ENCODE measurements at regions not wholly inside any gene's neighbourhood (a gene's known extent, or its start where the extent isn't known, plus 50 kb on each side); places are given as distances from the start of the nearest gene placed in this dataset.

GRCh38 chr4:151879705-151880445 is 119.1 kb upstream of the GATB start:
- no peak for DNase-seq
- ATAC-seq (ENCODE audit: low read depth in 2 of 2): no peak
- Mint-ChIP-seq H3K36me3 (no peaks in the 10 kb centered on the region), H3K27ac (no peak overlapping the region), H3K4me3 (no peak overlapping the region), H3K9me3 (peaks cover 0 to 2% (median 0%) of the 10 kb centered on the region in 7 donors), H3K4me1 (no peaks in the 10 kb centered on the region), H3K27me3 (no peaks in the 10 kb centered on the region)

GRCh38 chr4:151876381-151876988 is 115.7 kb upstream of the GATB start:
- DNase-seq: no peak
- Mint-ChIP-seq H3K4me1 (no peaks in the 10 kb centered on the region), H3K36me3 (no peaks in the 10 kb centered on the region), H3K9me3 (peaks cover 0 to 13% (median 2%) of the 10 kb centered on the region in 7 donors), H3K27me3 (no peaks in the 10 kb centered on the region), H3K27ac (no peak overlapping the region), H3K4me3 (no peak overlapping the region)
- no peak for ATAC-seq (ENCODE audit: low read depth in 2 of 2)

DNA sequence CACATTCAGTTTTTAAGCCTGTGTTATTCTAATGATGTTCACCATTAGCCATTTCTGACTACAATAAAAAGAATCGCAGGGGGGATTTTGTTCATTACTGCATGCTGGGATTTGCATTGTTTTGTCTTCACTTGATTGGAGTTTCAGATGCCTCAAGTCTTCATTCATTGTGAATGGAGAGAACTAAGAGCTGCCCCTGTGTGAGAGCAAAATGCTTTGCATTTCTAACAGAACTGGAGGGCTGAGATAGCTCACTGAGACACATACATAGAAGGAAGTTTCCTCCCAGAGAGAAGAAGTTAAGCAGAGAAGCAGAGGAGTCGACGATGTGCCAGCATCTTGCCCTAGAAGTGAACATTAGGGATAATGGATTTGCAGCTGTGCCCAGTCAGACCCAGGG is 113.5 kb upstream of the GATB start:
- H3K4me3 Mint-ChIP-seq: no peak overlapping the region
- no peaks in the 10 kb centered on the region for H3K4me1 Mint-ChIP-seq
- no peak for ATAC-seq (ENCODE audit: low read depth in 2 of 2)
- DNase-seq: no peak
- H3K36me3 Mint-ChIP-seq: no peaks in the 10 kb centered on the region
- no peak overlapping the region for H3K27ac Mint-ChIP-seq
- H3K27me3 Mint-ChIP-seq: no peaks in the 10 kb centered on the region
- peaks cover 0 to 13% (median 2%) of the 10 kb centered on the region in 7 donors for H3K9me3 Mint-ChIP-seq

DNA sequence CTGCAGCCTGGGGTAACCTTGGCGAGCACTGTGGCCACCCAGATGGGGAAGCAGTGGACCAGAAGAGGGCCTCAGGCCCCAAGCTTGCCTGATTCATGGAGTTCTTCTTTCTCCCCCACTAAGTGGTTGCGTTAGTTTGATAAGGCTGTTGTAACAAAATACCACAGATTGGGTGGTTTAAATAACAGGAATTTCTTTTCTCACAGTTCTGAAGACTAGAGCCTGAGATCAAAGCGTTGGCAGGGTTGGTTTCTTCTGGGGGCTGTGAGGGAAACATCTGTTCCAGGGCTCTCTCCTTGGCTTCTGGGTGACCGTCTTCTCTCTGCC is 105.7 kb upstream of the GATB start:
- H3K27ac Mint-ChIP-seq: no peak overlapping the region
- ATAC-seq (ENCODE audit: low read depth in 2 of 2) (no peak), DNase-seq (no peak)
- peaks cover 0 to under 1% (median 0%) of the 10 kb centered on the region in 3 donors for H3K27me3 Mint-ChIP-seq
- peaks cover 0 to 5% (median 5%) of the 10 kb centered on the region in 3 donors for H3K4me1 Mint-ChIP-seq
- H3K9me3 Mint-ChIP-seq: peaks cover 0 to 8% (median 2%) of the 10 kb centered on the region in 7 donors
- no peaks in the 10 kb centered on the region for H3K36me3 Mint-ChIP-seq
- no peak overlapping the region for H3K4me3 Mint-ChIP-seq

- ATAC-seq (ENCODE audit: low read depth in 2 of 2) (no peak), DNase-seq (no peak)
- Mint-ChIP-seq H3K27ac (no peak overlapping the region), H3K36me3 (no peaks in the 10 kb centered on the region), H3K9me3 (peaks cover 0 to 8% (median 3%) of the 10 kb centered on the region in 7 donors), H3K27me3 (peaks cover 0 to 6% (median 6%) of the 10 kb centered on the region in 3 donors), H3K4me1 (peaks cover 0 to 5% (median 5%) of the 10 kb centered on the region in 3 donors), H3K4me3 (no peak overlapping the region)
These were observed 105.2 kb upstream of the GATB start for GRCh38 chr4:151865744-151866591.

- Mint-ChIP-seq H3K27ac (no peak overlapping the region), H3K27me3 (peaks cover 0 to 11% (median 8%) of the 10 kb centered on the region in 3 donors), H3K4me3 (no peak overlapping the region), H3K36me3 (no peaks in the 10 kb centered on the region), H3K9me3 (peaks cover 0 to 8% (median 3%) of the 10 kb centered on the region in 7 donors), H3K4me1 (peaks cover 0 to 5% (median 5%) of the 10 kb centered on the region in 3 donors)
- no peak for DNase-seq
- no peak for ATAC-seq (ENCODE audit: low read depth in 2 of 2)
These were observed 104.5 kb upstream of the GATB start for GRCh38 chr4:151865312-151865711.

GRCh38 chr4:151864068-151864467 is 103.3 kb upstream of the GATB start:
- Mint-ChIP-seq H3K36me3 (no peaks in the 10 kb centered on the region), H3K4me3 (no peak overlapping the region), H3K27me3 (peaks cover 0 to 11% (median 8%) of the 10 kb centered on the region in 3 donors), H3K27ac (no peak overlapping the region), H3K4me1 (peaks cover 0 to 5% (median 5%) of the 10 kb centered on the region in 3 donors), H3K9me3 (peaks cover 0 to 8% (median 3%) of the 10 kb centered on the region in 7 donors)
- ATAC-seq (ENCODE audit: low read depth in 2 of 2) (no peak), DNase-seq (no peak)

- Mint-ChIP-seq H3K36me3 (no peaks in the 10 kb centered on the region), H3K4me1 (peaks cover 0 to 5% (median 5%) of the 10 kb centered on the region in 3 donors), H3K27ac (no peak overlapping the region), H3K4me3 (no peak overlapping the region), H3K27me3 (peaks cover 0 to 18% (median 8%) of the 10 kb centered on the region in 3 donors), H3K9me3 (peaks cover 0 to 3% (median 2%) of the 10 kb centered on the region in 7 donors)
- ATAC-seq (ENCODE audit: low read depth in 2 of 2) (no peak), DNase-seq (no peak)
These were observed 102.0 kb upstream of the GATB start for GRCh38 chr4:151862766-151863165.

DNA sequence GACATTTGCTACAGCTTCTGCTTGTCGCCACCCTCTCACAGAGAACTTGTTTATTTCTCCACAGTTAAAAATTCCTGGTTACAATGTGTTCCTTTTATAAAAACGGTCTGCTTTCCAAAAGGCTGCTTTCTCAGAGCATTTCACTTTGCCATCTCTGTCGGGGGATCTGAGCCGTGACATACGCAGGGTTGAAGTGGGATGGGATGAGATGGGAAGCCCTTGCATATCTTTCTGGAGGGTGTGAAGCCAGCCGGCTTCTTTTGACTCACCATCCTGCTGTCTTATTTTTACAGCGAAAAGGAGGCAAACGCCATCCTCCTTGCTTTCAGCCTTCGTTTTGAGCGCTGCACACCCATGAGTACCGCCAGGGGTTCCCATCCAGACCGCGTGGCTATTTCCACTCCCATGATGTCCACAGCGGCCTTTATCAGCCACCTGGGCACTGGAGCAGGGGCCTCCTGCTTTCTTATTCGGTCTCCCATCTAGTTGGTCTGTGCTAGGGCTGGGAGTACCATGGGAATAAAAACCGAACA is 99.8 kb upstream of the GATB start:
- Mint-ChIP-seq H3K27ac (no peak overlapping the region), H3K36me3 (no peaks in the 10 kb centered on the region), H3K9me3 (peaks cover 0 to 7% (median 2%) of the 10 kb centered on the region in 7 donors), H3K4me3 (no peak overlapping the region), H3K4me1 (peaks cover 0 to 9% (median 5%) of the 10 kb centered on the region in 3 donors), H3K27me3 (peaks cover 0 to 18% (median 8%) of the 10 kb centered on the region in 3 donors)
- no peak for DNase-seq
- no peak for ATAC-seq (ENCODE audit: low read depth in 2 of 2)

- peaks cover 0 to 7% (median 2%) of the 10 kb centered on the region in 7 donors for H3K9me3 Mint-ChIP-seq
- no peak overlapping the region for H3K4me3 Mint-ChIP-seq
- DNase-seq: no peak
- H3K27me3 Mint-ChIP-seq: peaks cover 0 to 18% (median 8%) of the 10 kb centered on the region in 3 donors
- H3K36me3 Mint-ChIP-seq: no peaks in the 10 kb centered on the region
- no peak overlapping the region for H3K27ac Mint-ChIP-seq
- no peak for ATAC-seq (ENCODE audit: low read depth in 2 of 2)
- peaks cover 0 to 5% (median 0%) of the 10 kb centered on the region in 3 donors for H3K4me1 Mint-ChIP-seq
These were observed 98.8 kb upstream of the GATB start for GRCh38 chr4:151859641-151860040.

DNA sequence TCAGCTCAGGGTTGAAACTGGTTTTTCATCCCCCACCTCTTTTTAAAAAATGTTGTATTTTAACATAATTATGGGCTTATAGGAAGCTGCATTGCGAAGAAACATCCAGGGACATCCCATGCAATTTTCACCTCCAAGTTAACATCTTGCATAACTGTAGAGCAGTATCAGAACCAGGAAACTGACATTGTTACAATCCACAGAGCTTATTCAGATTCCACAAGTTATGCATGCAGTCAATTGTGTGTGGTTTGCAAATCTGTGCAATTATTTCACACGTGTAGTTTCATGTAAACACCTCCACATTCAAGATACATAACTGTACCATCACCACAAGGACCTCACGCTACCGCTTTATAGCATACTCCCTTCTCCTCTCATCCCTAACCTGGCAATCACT is 97.5 kb upstream of the GATB start:
- DNase-seq (no peak), ATAC-seq (ENCODE audit: low read depth in 2 of 2) (no peak)
- Mint-ChIP-seq H3K4me3 (no peak overlapping the region), H3K36me3 (no peaks in the 10 kb centered on the region), H3K27ac (no peak overlapping the region), H3K9me3 (peaks cover 0 to 7% (median 2%) of the 10 kb centered on the region in 7 donors), H3K4me1 (peaks cover 0 to 5% (median 0%) of the 10 kb centered on the region in 3 donors), H3K27me3 (peaks cover 0 to 24% (median 8%) of the 10 kb centered on the region in 3 donors)

DNA sequence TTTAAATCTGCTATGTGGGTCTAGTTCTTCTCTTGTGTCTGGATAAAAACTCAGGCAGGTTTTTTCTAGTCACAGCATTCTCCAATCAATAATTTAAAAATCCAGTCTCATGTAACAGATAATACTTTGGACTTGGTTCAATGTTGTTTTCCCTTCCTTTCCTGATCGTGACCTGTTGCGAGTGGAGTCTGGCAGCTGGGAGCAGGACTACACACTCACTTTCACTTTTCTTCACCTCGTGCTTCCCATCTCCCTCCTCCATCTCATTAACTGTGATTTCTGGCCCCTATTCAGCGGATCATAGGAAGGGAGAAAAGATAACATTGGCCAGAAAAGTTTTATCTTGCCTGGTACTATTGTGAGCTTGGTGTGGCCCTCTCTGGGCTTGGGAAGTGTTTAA is 96.6 kb upstream of the GATB start:
- no peak for ATAC-seq (ENCODE audit: low read depth in 2 of 2)
- no peak overlapping the region for H3K4me3 Mint-ChIP-seq
- H3K36me3 Mint-ChIP-seq: no peaks in the 10 kb centered on the region

DNA sequence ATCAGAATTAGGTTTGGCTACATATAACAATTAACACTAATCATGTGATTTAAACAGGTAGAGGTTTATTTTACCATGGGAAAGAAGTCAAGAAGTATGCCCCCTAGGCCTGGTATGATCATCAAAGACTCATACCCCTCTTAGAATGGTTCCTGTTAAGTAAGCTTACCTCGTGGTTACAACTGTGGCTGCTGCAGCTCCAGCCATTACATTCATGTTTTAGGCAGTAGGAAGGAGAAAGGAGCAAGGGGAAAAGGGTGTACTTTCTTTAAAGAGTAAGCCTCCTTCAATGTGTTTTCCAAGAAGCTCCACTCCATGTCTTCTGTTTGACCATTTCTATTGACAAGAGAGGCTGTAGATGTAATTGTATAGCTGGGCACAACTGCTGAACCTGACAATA is 94.9 kb upstream of the GATB start:
- no peaks in the 10 kb centered on the region for H3K36me3 Mint-ChIP-seq
- no peak overlapping the region for H3K4me3 Mint-ChIP-seq
- no peak for ATAC-seq (ENCODE audit: low read depth in 2 of 2)
- peaks cover 0 to 5% (median 0%) of the 10 kb centered on the region in 3 donors for H3K4me1 Mint-ChIP-seq
- no peak overlapping the region for H3K27ac Mint-ChIP-seq
- H3K27me3 Mint-ChIP-seq: peaks cover 0 to 16% (median 5%) of the 10 kb centered on the region in 3 donors
- H3K9me3 Mint-ChIP-seq: peaks cover 0 to 6% (median 2%) of the 10 kb centered on the region in 7 donors
- DNase-seq: no peak

More for the DNA sequence above, 96.6 kb upstream of the GATB start:
- peaks cover 0 to 24% (median 8%) of the 10 kb centered on the region in 3 donors for H3K27me3 Mint-ChIP-seq
- no peak overlapping the region for H3K27ac Mint-ChIP-seq
- peaks cover 0 to 5% (median 0%) of the 10 kb centered on the region in 3 donors for H3K4me1 Mint-ChIP-seq
- no peak for DNase-seq
- peaks cover 0 to 7% (median 2%) of the 10 kb centered on the region in 7 donors for H3K9me3 Mint-ChIP-seq
